Karpas-422 (cell line): ENCODE measurements at regions not wholly inside any gene's neighbourhood (a gene's known extent, or its start where the extent isn't known, plus 50 kb on each side); places are given as distances from the start of the nearest gene placed in this dataset.
"Not testable (repeated sequence)": the region's sequence is repeated elsewhere in the genome, so short reads cannot be mapped to it uniquely, and the experiment has no call there.

Experiments used
- DNase-seq: peaks from one replicate; pipeline ENCODE4 v3.0.0-alpha.2; 2015
- H2AFZ ChIP-seq: fragments of 200-600 bp; sonication (generic); 2 replicates; pipeline ENCODE4 v1.6.1; 2014; ENCODE audit warnings: antibody characterized with exemption, low read length, mixed read lengths
- H3K27ac ChIP-seq: fragments of 200-600 bp; sonication (generic); 2 replicates; pipeline ENCODE4 v1.5.1; 2014; ENCODE audit warnings: mild to moderate bottlenecking, low read length, moderate library complexity
- H3K27me3 ChIP-seq: fragments of 200-600 bp; sonication (generic); 2 replicates; pipeline ENCODE4 v1.6.1; 2014; ENCODE audit warnings: low read length, mixed read lengths
- H3K36me3 ChIP-seq: fragments of 200-600 bp; sonication (generic); 2 replicates; pipeline ENCODE4 v1.6.1; 2014; ENCODE audit warnings: low read length, mixed read lengths; ENCODE audit not compliant: insufficient read depth
- H3K4me1 ChIP-seq: fragments of 200-600 bp; sonication (generic); 2 replicates; pipeline ENCODE4 v1.6.1; 2014; ENCODE audit warnings: mild to moderate bottlenecking, low read length, mixed read lengths
- H3K4me2 ChIP-seq: fragments of 200-600 bp; sonication (generic); 2 replicates; pipeline ENCODE4 v1.6.1; 2014; ENCODE audit warnings: low read length, low read depth, mild to moderate bottlenecking; ENCODE audit not compliant: poor library complexity, severe bottlenecking
- H3K4me3 ChIP-seq: fragments of 200-600 bp; sonication (generic); 2 replicates; pipeline ENCODE4 v1.5.1; 2014; ENCODE audit warnings: mild to moderate bottlenecking, antibody characterized with exemption, low read length, mixed read lengths
- H3K79me2 ChIP-seq: fragments of 200-600 bp; sonication (generic); 2 replicates; pipeline ENCODE4 v1.6.1; 2014; ENCODE audit warnings: mild to moderate bottlenecking, low read length, mixed read lengths
- H3K9ac ChIP-seq: fragments of 200-600 bp; sonication (generic); 2 replicates; pipeline ENCODE4 v1.6.0; 2014; ENCODE audit warnings: low read length
- H3K9me2 ChIP-seq: fragments of 200-600 bp; sonication (generic), shearing (Covaris generic); replicated peaks from 2 replicates; pipeline ENCODE4 v1.6.0; 2014; ENCODE audit warnings: mild to moderate bottlenecking, low read length, moderate library complexity; ENCODE audit not compliant: insufficient read depth
- H3K9me3 ChIP-seq: fragments of 300-700, 200-600 bp; sonication (generic); 2 replicates; pipeline ENCODE4 v1.6.1; 2014; ENCODE audit warnings: low read length, mixed read lengths
- H4K20me1 ChIP-seq: fragments of 200-600 bp; sonication (generic); 2 replicates; pipeline ENCODE4 v1.6.1; 2014; ENCODE audit warnings: mild to moderate bottlenecking, antibody characterized with exemption, low read length, low read depth; ENCODE audit not compliant: insufficient read depth

- Histone ChIP-seq H3K4me2 (no peak overlapping the region), H3K4me3 (no peak overlapping the region), H3K4me1 (no peaks in the 10 kb centered on the region), H2AFZ (no peak overlapping the region), H3K27me3 (0 out of 2 replicates have a peak, but pooled peaks cover 2% of the 10 kb centered on the region), H3K9ac (no peak overlapping the region), H3K27ac (no peak overlapping the region), H3K9me2 (no peaks in the 10 kb centered on the region), H3K79me2 (no peaks in the 10 kb centered on the region), H3K9me3 (no peaks in the 10 kb centered on the region), H3K36me3 (no peaks in the 10 kb centered on the region), H4K20me1 (no peaks in the 10 kb centered on the region)
- DNase-seq: no peak
These were observed 124.0 kb upstream of the TBX5 start for GRCh38 chr12:114529966-114530365.

- no peak overlapping the region for H2AFZ ChIP-seq
- no peaks in the 10 kb centered on the region for H3K4me1 ChIP-seq
- no peak overlapping the region for H3K9ac ChIP-seq
- H3K4me3 ChIP-seq: no peak overlapping the region
- H3K4me2 ChIP-seq: no peak overlapping the region
- H3K36me3 ChIP-seq: no peaks in the 10 kb centered on the region
- H3K9me2 ChIP-seq: no peaks in the 10 kb centered on the region
- no peak overlapping the region for H3K27ac ChIP-seq
- no peaks in the 10 kb centered on the region for H3K9me3 ChIP-seq
- no peaks in the 10 kb centered on the region for H4K20me1 ChIP-seq
- 0 out of 2 replicates have a peak, but pooled peaks cover 2% of the 10 kb centered on the region for H3K27me3 ChIP-seq
- no peak for DNase-seq
- H3K79me2 ChIP-seq: no peaks in the 10 kb centered on the region
These were observed 122.8 kb upstream of the TBX5 start for GRCh38 chr12:114528766-114529165.

- not testable (repeated sequence) for H3K9ac ChIP-seq, H3K27ac ChIP-seq, H3K4me1 ChIP-seq, H3K4me2 ChIP-seq, H3K27me3 ChIP-seq, H3K36me3 ChIP-seq, H3K9me3 ChIP-seq, H2AFZ ChIP-seq, DNase-seq, H3K4me3 ChIP-seq, H3K79me2 ChIP-seq, H3K9me2 ChIP-seq, H4K20me1 ChIP-seq
These were observed 115.2 kb upstream of the TBX5 start for GRCh38 chr12:114521160-114521559.

GRCh38 chr12:114512351-114512750 lies 106.4 kb upstream of the TBX5 start:
- H3K9ac ChIP-seq: no peak overlapping the region
- no peaks in the 10 kb centered on the region for H3K79me2 ChIP-seq
- no peak overlapping the region for H3K4me3 ChIP-seq
- H2AFZ ChIP-seq: no peak overlapping the region
- no peak for DNase-seq
- H3K9me2 ChIP-seq: no peaks in the 10 kb centered on the region
- H3K36me3 ChIP-seq: no peaks in the 10 kb centered on the region
- no peaks in the 10 kb centered on the region for H3K4me1 ChIP-seq
- H3K27me3 ChIP-seq: no peaks in the 10 kb centered on the region
- H3K4me2 ChIP-seq: no peak overlapping the region
- H3K27ac ChIP-seq: no peak overlapping the region
- no peaks in the 10 kb centered on the region for H4K20me1 ChIP-seq
- H3K9me3 ChIP-seq: no peaks in the 10 kb centered on the region

- no peaks in the 10 kb centered on the region for H3K9me3 ChIP-seq
- no peaks in the 10 kb centered on the region for H3K9me2 ChIP-seq
- no peaks in the 10 kb centered on the region for H3K4me1 ChIP-seq
- H3K4me2 ChIP-seq: no peak overlapping the region
- no peaks in the 10 kb centered on the region for H3K79me2 ChIP-seq
- no peaks in the 10 kb centered on the region for H4K20me1 ChIP-seq
- H3K27me3 ChIP-seq: no peaks in the 10 kb centered on the region
- H3K27ac ChIP-seq: no peak overlapping the region
- H3K9ac ChIP-seq: no peak overlapping the region
- H3K36me3 ChIP-seq: no peaks in the 10 kb centered on the region
- no peak overlapping the region for H3K4me3 ChIP-seq
- DNase-seq: peak; percentile 83
- no peak overlapping the region for H2AFZ ChIP-seq
These were observed 102.7 kb upstream of the TBX5 start for GRCh38 chr12:114508529-114509129.

DNA sequence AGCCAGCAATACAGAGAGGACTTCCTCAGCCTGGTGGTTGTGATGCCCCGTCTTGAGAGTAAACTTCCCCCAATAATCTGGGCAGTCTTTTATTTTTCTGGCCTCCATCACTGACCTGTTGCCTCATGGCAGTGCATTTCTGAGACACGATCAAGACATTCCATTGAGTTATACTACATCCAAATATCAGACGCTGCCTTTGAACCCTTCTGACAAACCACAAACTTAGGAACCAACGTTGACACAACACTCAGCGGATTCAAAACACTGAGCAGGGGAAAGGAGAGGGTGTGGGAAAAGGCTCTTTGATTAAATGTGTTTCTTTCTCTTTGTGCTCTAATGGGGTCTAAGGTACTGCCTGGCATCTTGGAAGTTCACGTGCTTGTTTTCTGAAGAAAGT lies 100.7 kb upstream of the TBX5 start:
- Histone ChIP-seq H3K27ac (no peak overlapping the region), H3K4me2 (no peak overlapping the region), H3K9me2 (no peaks in the 10 kb centered on the region), H3K27me3 (no peaks in the 10 kb centered on the region), H3K4me1 (no peaks in the 10 kb centered on the region), H3K9ac (no peak overlapping the region), H3K4me3 (no peak overlapping the region), H2AFZ (no peak overlapping the region), H4K20me1 (no peaks in the 10 kb centered on the region), H3K79me2 (no peaks in the 10 kb centered on the region), H3K36me3 (no peaks in the 10 kb centered on the region), H3K9me3 (no peaks in the 10 kb centered on the region)
- DNase-seq: no peak

GRCh38 chr12:114504311-114504710 lies 98.4 kb upstream of the TBX5 start:
- Histone ChIP-seq H3K4me2 (no peak overlapping the region), H3K79me2 (no peaks in the 10 kb centered on the region), H3K9me3 (no peaks in the 10 kb centered on the region), H3K9me2 (no peaks in the 10 kb centered on the region), H3K27me3 (no peaks in the 10 kb centered on the region), H3K4me1 (no peaks in the 10 kb centered on the region), H3K4me3 (no peak overlapping the region), H3K9ac (no peak overlapping the region), H4K20me1 (no peaks in the 10 kb centered on the region), H2AFZ (no peak overlapping the region), H3K36me3 (no peaks in the 10 kb centered on the region), H3K27ac (no peak overlapping the region)
- no peak for DNase-seq

DNA sequence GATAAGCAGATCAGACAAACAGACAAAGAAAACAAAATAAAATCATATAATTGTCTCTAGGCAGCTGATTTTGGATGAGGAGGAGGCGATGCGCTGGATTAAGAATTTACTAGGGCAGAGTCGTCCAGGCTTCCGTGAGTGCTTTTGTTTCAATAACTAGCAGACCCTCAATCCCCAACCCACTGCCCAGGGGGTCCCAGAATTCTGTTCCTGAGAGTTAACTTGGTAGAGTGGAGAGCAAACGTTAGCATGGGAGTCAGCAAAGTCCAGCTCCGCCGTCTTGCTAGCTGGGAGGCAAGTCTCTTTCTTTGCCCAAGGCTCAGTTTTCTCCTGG lies 95.5 kb upstream of the TBX5 start:
- no peaks in the 10 kb centered on the region for H3K9me3 ChIP-seq
- no peak overlapping the region for H3K9ac ChIP-seq
- no peak overlapping the region for H3K27ac ChIP-seq
- no peaks in the 10 kb centered on the region for H3K9me2 ChIP-seq
- H2AFZ ChIP-seq: no peak overlapping the region
- no peaks in the 10 kb centered on the region for H3K79me2 ChIP-seq
- H3K4me1 ChIP-seq: no peaks in the 10 kb centered on the region
- no peak overlapping the region for H3K4me3 ChIP-seq
- no peak for DNase-seq
- H3K36me3 ChIP-seq: no peaks in the 10 kb centered on the region
- no peaks in the 10 kb centered on the region for H4K20me1 ChIP-seq
- no peak overlapping the region for H3K4me2 ChIP-seq
- H3K27me3 ChIP-seq: no peaks in the 10 kb centered on the region
